Type B pancreatic cell (in vitro differentiated cells): ENCODE measurements at regions not wholly inside any gene's neighbourhood (a gene's known extent, or its start where the extent isn't known, plus 50 kb on each side); places are given as distances from the start of the nearest gene placed in this dataset.

Experiments used
- DNase-seq: peaks from one replicate; pipeline ENCODE4 v3.0.0; 2021; ENCODE audit warnings: mixed read lengths; ENCODE audit not compliant: unreplicated experiment; ENCODE audit errors: extremely low spot score
- H3K27ac Mint-ChIP-seq: 2 replicates; pipeline ENCODE4 v1.8.0; 2021; ENCODE audit warnings: mild to moderate bottlenecking, mixed read lengths
- H3K27me3 Mint-ChIP-seq: 2 replicates; pipeline ENCODE4 v1.8.0; 2021; ENCODE audit warnings: mixed read lengths
- H3K36me3 Mint-ChIP-seq: 2 replicates; pipeline ENCODE4 v1.8.0; 2021; ENCODE audit warnings: mixed read lengths
- H3K4me1 Mint-ChIP-seq: one replicate; pipeline ENCODE4 v1.8.0; 2021; ENCODE audit warnings: mixed read lengths; ENCODE audit not compliant: unreplicated experiment
- H3K4me3 Mint-ChIP-seq: 2 replicates; pipeline ENCODE4 v1.8.0; 2021; ENCODE audit warnings: mild to moderate bottlenecking, mixed read lengths
- H3K9me3 Mint-ChIP-seq: 2 replicates; pipeline ENCODE4 v1.8.0; 2021; ENCODE audit warnings: mixed read lengths
- TF ChIP-seq, protein P1 (sequence below): fragments of 200-600 bp; sonication (generic); conservative IDR thresholded peaks from 2 replicates; pipeline ENCODE4 v1.5.0; 2021; ENCODE audit warnings: antibody characterized with exemption, mild to moderate bottlenecking

DNA sequence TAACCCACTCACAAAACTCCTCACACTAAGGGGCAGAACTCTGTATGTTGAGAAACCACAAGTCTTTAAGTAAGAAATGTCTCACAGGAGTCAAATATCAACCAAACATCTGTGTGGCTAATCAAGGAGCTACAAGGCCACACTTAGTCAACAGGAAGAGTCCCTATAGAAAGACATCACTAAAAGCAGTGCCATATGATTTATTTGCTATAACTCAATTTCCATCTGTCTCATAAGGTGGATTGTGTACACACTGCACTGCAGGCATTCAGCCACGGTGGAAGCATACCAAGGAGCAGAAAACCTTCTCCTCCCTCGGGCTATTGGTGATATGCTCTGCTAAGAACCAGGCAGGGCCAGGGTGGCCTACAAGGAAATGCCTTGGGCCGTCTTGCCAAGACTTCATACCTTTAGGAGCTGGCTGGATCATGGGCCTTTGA, 197.6 kb upstream of the CFAP20DC start:
- TF ChIP-seq, protein P1, sequence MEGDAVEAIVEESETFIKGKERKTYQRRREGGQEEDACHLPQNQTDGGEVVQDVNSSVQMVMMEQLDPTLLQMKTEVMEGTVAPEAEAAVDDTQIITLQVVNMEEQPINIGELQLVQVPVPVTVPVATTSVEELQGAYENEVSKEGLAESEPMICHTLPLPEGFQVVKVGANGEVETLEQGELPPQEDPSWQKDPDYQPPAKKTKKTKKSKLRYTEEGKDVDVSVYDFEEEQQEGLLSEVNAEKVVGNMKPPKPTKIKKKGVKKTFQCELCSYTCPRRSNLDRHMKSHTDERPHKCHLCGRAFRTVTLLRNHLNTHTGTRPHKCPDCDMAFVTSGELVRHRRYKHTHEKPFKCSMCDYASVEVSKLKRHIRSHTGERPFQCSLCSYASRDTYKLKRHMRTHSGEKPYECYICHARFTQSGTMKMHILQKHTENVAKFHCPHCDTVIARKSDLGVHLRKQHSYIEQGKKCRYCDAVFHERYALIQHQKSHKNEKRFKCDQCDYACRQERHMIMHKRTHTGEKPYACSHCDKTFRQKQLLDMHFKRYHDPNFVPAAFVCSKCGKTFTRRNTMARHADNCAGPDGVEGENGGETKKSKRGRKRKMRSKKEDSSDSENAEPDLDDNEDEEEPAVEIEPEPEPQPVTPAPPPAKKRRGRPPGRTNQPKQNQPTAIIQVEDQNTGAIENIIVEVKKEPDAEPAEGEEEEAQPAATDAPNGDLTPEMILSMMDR, result no peak
- no peak for DNase-seq
- Mint-ChIP-seq H3K27me3 (peaks cover 46% of the 10 kb centered on the region), H3K36me3 (peaks cover 4% of the 10 kb centered on the region), H3K4me1 (peaks cover 60% of the 10 kb centered on the region), H3K4me3 (no peak overlapping the region), H3K27ac (peak overlapping the region; percentile 13), H3K9me3 (no peaks in the 10 kb centered on the region)

GRCh38 chr3:59246719-59247401, 197.0 kb upstream of the CFAP20DC start:
- no peak for DNase-seq
- H3K27ac Mint-ChIP-seq, result peak overlapping the region; percentile 13
- H3K4me1 Mint-ChIP-seq, result peaks cover 60% of the 10 kb centered on the region
- H3K27me3 Mint-ChIP-seq, result peaks cover 42% of the 10 kb centered on the region
- no peaks in the 10 kb centered on the region for H3K9me3 Mint-ChIP-seq
- H3K36me3 Mint-ChIP-seq, result peaks cover 4% of the 10 kb centered on the region
- H3K4me3 Mint-ChIP-seq, result no peak overlapping the region
- TF ChIP-seq, protein P1, result no peak

DNA sequence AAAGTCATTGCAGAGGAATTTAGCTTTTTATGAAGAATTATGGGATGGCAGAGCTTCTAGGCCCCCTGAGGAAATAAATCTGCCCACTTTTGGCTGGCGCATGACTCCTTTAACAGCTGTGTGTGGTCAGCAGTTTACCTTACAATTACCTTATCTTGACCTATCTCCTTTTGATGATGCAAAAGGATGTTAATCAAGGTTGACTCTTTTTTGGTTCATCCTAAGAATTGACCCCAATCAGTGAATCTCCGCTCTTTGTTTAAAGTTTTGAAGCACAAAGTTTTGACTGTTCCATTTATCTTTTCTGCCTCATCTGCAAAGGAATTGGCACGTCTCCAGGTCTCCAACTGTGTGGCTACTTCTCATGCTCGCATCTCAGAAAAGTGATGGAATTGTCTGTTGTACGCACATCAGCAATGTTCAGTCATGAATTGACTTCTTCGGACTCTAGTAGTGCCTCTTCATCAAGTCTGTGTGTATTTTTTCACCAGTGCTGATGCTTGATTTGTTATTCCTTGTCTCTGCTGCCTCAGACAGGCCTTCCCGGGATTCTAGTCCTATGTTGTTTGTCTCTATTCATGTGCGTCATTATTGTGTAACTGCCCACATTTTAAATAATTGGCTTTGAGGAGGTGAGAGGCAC, 196.2 kb upstream of the CFAP20DC start:
- Mint-ChIP-seq H3K4me3 (peak overlapping the region; percentile 24), H3K36me3 (peaks cover 4% of the 10 kb centered on the region), H3K27me3 (peaks cover 37% of the 10 kb centered on the region), H3K4me1 (peaks cover 55% of the 10 kb centered on the region), H3K9me3 (no peaks in the 10 kb centered on the region), H3K27ac (peak overlapping the region; percentile 52)
- no peak for DNase-seq
- TF ChIP-seq, protein P1, result no peak

DNA sequence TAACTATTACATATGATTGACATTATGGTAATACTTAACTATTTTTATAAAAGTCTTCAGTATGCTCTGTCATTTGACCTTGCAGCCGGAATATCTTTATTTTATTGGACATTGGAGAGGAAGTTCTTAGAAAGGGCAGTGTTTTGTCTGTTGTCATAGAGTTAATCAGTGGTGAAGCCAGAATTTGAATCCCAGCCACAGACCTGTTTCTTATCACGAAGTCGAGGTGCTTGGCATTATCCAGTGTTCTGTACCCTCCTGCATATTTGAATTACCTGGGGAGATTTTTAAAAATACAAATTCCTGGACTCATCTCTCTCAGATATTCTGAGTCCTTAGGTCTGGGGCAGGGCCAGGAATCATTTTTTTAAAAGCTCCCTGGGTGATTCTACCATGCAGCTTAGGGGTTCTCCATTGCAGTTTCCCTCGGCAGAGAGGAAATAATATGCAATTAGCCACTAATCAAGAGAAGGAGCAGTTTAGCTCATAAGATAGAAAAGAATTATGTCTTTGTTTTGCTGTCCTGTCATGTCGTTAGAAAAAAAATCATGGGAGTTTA, 195.6 kb upstream of the CFAP20DC start:
- DNase-seq, result no peak
- Mint-ChIP-seq H3K27me3 (peaks cover 40% of the 10 kb centered on the region), H3K9me3 (no peaks in the 10 kb centered on the region), H3K36me3 (peaks cover 4% of the 10 kb centered on the region), H3K4me3 (peak overlapping the region; percentile 24), H3K27ac (peak overlapping the region; percentile 52), H3K4me1 (peaks cover 49% of the 10 kb centered on the region)
- TF ChIP-seq, protein P1, result no peak

DNA sequence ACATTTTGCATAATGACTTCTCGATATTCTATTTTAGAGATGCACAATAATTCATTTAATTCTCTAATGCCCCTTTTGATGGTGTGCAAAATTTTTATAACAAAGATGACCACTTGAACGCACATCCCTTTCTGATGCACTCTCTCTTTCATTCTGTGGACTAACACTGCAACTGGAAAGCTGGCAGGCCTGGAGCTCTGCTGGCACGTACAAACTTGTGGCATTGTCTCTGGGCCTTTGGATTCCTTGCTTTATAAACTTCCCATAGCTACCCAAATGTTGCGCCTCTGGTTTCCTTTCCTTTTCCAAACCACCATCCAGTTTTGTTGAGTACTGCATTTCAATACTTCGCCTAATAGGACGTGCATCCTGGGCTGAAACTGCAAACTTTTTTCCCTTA, 194.5 kb upstream of the CFAP20DC start:
- TF ChIP-seq, protein P1, result no peak
- no peak for DNase-seq
- Mint-ChIP-seq H3K4me3 (no peak overlapping the region), H3K4me1 (peaks cover 42% of the 10 kb centered on the region), H3K27ac (no peak overlapping the region), H3K27me3 (peaks cover 36% of the 10 kb centered on the region), H3K36me3 (peaks cover 4% of the 10 kb centered on the region), H3K9me3 (peaks cover under 1% of the 10 kb centered on the region)
